Coronary artery (tissue), 2 donors: ENCODE measurements at regions not wholly inside any gene's neighbourhood (a gene's known extent, or its start where the extent isn't known, plus 50 kb on each side); places are given as distances from the start of the nearest gene placed in this dataset.

ENCODE experiments used
- DNase-seq: peaks from one replicate; pipeline ENCODE4 v3.0.0-alpha.2; 2017; ENCODE audit warnings: low spot score
- H3K27ac ChIP-seq, 2 donors: fragments of 200-600 bp; sonication (generic); one replicate each; pipeline ENCODE4 v1.5.1; 2016 to 2019
- H3K4me3 ChIP-seq: fragments of 200-600 bp; sonication (generic); 2 replicates; pipeline ENCODE4 v1.5.1; 2016; ENCODE audit warnings: mild to moderate bottlenecking, moderate library complexity
- TF ChIP-seq, protein P1 (sequence below): fragments of 200-600 bp; sonication (generic); IDR thresholded peaks from one replicate; pipeline ENCODE4 v1.5.1; 2019; ENCODE audit warnings: antibody characterized with exemption

DNA sequence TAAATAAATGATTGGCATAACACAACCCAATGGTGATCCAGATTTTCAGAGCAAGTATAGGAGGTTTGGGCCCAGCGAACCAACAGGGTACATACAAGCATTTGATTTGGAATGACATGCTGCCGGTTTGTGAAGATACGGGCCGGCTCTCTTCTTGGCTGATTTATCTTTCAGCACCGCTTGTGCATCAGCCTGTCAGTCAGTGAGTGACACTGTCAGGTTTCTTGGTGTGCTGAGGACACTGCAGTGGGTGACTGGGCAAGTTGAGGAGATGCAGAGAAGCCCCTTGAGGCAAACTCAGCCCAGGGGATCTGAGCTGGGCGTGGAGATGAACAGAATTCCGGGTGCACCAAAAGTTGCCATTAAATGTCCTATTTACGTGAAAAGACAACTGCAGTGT, 194.5 kb downstream of the SNX10 start:
- no peak overlapping the region for H3K4me3 ChIP-seq
- TF ChIP-seq, protein P1, sequence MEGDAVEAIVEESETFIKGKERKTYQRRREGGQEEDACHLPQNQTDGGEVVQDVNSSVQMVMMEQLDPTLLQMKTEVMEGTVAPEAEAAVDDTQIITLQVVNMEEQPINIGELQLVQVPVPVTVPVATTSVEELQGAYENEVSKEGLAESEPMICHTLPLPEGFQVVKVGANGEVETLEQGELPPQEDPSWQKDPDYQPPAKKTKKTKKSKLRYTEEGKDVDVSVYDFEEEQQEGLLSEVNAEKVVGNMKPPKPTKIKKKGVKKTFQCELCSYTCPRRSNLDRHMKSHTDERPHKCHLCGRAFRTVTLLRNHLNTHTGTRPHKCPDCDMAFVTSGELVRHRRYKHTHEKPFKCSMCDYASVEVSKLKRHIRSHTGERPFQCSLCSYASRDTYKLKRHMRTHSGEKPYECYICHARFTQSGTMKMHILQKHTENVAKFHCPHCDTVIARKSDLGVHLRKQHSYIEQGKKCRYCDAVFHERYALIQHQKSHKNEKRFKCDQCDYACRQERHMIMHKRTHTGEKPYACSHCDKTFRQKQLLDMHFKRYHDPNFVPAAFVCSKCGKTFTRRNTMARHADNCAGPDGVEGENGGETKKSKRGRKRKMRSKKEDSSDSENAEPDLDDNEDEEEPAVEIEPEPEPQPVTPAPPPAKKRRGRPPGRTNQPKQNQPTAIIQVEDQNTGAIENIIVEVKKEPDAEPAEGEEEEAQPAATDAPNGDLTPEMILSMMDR, result no peak
- no peak overlapping the region for H3K27ac ChIP-seq
- DNase-seq, result no peak

DNA sequence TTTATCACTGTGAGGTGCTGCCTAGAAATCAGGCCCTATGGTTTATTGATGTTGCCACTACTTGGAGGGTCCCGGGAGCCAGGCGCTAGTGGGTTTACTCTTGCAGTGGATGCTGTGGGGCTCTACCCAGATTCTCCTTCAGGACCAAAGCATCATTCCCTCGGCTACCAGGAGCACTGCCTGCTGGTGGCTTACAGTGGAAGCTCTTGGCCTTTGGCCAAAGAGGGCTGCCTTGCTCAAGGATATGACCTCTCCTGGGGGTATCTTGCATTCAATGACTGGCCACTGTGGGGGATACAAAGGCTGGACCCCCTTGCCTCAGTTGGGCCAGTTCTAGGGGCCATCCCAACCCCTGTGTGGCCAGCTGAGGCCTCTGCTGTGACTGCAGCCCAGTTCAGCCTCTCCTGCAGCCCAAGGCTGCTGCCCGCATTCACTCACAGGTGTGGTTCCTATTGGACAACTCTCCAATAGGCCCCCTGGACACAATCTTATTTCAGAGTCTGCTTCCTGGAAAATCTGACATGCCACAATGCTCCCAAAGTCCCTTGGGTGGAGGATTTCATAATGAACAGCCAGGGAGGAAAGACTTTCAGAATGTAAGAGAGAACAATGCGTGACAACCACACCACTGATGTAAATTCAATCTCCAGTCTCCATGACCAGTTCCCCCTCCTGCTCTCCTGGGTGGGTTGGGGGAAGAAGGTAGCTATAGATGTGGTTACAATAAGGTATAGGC, 196.3 kb downstream of the SNX10 start:
- Histone ChIP-seq H3K27ac (no peak overlapping the region), H3K4me3 (no peak overlapping the region)
- no peak for DNase-seq
- TF ChIP-seq, protein P1, result no peak

DNA sequence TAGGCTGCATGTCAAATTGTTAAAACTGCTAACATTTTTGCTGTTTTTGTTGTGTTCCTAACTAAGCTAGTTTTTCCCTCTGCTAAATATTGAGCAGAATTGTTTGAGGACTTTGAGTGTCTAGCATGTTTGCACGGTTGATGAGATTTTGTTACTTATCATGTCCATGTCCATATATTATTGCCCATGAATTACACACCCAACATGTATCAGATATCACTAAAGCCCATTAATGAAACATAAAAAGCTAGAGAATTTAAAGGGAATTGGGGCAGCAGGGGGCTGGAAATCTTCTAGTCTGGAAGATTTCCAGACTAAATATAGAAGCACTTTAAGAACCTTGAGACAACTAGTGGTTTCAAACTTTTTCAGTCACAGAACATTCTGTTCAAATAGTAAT, 197.7 kb downstream of the SNX10 start:
- TF ChIP-seq, protein P1, result no peak
- DNase-seq, result no peak
- no peak overlapping the region for H3K4me3 ChIP-seq
- H3K27ac ChIP-seq, result no peak overlapping the region

DNA sequence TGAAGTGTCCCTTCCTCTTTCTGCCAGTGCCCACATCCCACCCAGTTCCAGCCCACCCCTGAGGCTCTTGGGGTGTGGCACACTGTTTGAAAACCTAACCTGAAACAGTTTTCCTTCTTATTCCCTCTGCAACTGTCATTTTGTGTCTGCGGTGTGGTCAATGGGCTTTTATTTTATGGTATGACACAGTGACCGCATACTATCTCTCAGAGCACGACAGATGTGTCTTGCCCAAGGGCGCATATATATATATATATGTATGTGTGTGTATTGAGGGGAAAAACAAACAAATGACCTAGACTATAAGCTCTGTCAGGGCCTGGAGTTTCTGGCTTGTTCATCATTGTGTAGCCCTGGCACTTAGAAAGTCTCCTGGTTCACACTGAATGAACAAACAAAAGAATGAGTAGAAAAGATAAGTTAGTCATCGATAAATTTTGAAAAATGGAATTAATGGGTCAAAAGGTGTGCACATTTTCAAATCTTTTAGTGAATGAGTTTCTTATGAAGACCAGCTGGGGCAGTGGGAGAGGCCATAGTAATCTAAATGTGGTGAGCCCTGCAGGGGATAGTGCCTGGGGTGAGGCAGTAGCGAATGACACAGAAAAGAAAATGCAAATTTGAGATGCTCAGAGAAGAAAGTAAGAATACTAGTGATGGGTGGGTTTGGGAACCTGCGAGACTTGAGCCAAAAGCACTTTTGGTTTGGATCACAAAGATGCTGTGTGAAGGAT, 198.4 kb downstream of the SNX10 start:
- no peak overlapping the region for H3K4me3 ChIP-seq
- DNase-seq, result no peak
- TF ChIP-seq, protein P1, result no peak
- no peak overlapping the region for H3K27ac ChIP-seq

DNA sequence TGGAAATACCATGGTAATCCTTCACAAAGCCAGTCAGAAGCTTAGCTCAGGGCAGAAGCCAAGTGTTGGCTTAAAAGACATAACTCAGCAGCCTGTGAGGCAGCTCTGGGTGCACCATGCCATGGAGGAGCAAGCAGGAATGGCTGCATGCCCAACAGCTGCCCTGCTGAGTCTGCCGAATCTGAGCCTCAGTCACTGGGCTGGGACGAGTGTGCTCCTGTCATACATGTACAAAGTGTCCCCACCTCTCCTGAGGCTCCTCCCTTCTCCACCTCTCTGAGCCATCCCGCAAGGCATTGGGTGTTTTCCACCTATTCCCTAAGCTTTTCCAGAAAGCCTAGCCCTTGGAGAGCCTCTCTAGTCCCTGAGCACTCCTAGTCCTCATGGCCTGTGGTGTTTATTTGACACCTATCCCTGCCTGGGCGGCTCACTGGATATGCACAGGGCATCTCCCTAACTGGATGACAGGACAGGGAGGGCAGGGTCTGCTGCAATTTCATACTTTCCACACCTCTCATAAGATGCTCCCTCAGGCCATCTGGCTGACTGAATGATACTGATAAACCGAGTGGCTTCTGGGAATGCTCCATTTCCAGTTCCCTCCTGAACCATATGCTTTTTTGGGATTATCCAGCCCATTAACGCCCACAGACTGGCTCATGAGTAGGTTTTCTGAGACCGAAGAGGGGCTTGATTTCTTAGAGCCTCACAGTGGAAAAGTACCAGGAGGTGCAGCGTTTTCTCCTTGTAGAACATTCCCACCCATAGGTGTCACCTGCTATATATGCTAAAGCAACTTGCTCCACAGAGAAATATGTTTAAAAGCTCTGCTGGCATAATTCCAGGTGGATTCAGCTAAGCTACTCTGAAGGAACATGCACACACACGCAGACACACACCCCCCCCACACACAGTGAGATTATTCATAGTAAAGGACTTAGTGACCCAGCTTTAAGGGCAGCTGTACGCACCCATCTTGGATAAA, 199.3 kb downstream of the SNX10 start:
- TF ChIP-seq, protein P1, result no peak
- DNase-seq, result no peak
- no peak overlapping the region for H3K27ac ChIP-seq

DNA sequence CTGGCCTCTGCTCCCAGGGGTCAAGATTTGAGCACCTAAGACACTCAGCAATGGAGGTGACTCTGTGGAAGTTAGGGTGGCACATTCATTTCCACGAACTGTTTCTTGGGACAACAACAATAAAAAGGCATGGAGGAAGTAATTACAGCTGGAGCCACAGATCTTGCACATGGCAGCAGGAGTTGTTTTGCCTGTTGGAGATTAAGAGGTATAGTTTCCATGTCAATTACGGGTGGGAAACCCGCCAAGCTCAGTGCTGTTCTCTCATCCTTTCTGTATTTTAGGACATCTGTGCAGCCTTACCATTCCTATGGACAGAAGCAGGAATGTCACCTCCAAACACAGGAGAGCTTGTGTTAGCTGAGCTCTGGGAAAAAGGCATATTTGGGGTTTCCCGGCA, 201.2 kb downstream of the SNX10 start:
- H3K27ac ChIP-seq, result no peak overlapping the region
- H3K4me3 ChIP-seq, result no peak overlapping the region
- no peak for DNase-seq
- TF ChIP-seq, protein P1, result no peak

More for the DNA sequence above, 199.3 kb downstream of the SNX10 start:
- no peak overlapping the region for H3K4me3 ChIP-seq
